ENCODE measurements at regions not wholly inside any gene's neighbourhood (a gene's known extent, or its start where the extent isn't known, plus 50 kb on each side); places are given as distances from the start of the nearest gene placed in this dataset.

DNA sequence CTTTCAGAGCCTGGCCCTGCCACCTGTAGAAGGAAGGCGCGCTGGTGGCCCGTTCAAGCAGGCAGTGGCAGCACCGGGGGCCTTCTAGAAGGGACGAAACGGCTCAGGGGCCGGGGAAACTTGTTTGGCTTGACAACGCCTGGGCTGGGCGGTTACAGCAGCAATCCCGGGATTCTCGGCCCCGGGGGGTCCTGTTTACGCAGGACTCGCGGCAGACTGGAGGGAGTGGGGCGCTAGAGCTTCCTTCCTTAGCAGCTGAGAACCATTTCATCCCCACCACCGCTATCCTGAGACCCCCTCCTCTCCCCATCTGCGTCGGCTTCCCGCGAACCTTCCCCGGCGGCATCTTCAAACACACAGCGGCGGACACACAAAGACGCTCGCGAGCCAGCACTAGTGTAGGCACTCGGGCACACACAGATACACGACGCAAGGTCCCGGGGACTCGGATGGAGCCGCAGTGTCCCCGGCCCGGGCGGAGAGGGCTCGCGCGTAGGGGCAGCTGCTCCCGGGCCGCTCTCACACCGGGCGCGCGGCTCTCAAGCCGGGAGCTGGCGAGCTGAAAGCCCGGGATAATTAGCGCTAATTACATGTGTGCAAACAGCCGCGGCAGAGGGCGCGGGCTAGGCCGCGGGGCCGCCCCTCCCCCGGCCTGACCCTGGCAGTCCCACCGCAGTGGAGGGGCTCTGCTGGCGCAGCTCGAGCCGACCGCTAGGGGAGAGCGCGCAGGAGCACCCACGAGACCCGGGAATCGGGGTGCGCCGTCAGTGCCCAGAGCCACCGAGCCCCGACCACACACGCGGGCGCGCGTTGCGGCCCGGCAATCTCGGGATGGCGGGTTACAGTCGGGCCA is 271.4 kb downstream of the FOXD2 start:
- DNase-seq: no peak

DNA sequence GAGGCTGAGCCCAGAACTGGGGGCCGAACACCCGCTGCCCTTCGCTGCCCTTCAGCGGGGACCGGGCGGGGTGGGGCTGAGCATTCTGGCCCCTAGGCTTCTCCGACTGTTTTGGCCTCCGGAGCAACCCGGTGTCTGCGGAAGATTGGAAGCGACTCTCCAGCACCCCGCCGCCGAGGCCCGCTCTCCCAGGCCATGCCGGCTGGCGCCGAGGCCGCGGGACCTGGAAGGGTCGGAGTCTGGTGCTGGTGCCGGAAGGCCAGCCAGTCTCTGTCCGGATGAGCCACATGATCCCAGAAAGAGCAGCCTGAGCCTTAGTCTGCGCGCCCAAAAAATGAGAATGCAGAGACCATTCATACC is 272.0 kb downstream of the FOXD2 start:
- no peak for DNase-seq

DNA sequence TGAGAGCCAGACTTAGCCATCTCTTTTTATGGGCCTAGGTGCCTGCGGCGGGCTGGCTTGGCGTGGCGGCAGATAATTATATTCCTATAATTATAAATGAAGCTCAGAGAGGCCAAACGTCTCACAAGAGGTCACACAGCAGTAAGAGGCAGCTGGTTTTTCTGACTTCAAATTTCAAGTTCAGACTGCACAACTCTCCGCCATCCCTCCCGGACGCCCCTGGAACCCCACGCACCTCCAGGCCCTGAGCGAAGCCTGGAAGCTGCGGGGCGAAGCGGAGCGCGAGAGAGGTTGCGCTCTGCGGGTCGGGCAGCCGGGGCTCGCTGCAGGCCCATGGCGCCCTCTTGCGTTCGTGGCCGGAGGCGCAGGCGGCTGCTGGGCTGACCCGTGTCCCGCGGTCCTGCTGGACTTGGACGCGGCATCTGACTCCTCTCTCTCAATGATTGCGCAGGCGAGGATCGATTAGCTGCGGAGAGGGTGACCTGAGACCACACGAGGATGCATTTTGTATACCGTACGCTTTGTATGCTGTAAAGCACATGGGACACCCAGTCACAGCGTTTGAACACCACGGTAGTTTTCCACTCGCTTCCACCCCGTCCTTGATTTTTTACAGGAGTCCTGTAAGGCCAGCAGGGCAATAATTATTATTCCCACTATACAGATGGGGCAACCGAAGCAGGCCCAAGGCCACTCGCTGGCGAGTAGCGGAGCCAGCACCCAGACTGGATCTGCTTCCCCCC is 272.7 kb downstream of the FOXD2 start:
- DNase-seq: peak; percentile 27 to 52 (median 46)

Data from T-helper 1 cell (primary cell).